C4-2B (cell line): ENCODE measurements at regions not wholly inside any gene's neighbourhood (a gene's known extent, or its start where the extent isn't known, plus 50 kb on each side); places are given as distances from the start of the nearest gene placed in this dataset.

Experiments
- H3K27ac ChIP-seq: fragments of 450-650 bp; 2 replicates; pipeline ENCODE4 v1.5.1; 2017
- ZFX ChIP-seq: fragments of 450-650 bp; IDR thresholded peaks from 2 replicates; pipeline ENCODE4 v1.6.1; 2017
- TF ChIP-seq, protein P1 (sequence below): fragments of 450-650 bp; conservative IDR thresholded peaks from 2 replicates; pipeline ENCODE4 v1.5.1; 2017; ENCODE audit warnings: mild to moderate bottlenecking

DNA sequence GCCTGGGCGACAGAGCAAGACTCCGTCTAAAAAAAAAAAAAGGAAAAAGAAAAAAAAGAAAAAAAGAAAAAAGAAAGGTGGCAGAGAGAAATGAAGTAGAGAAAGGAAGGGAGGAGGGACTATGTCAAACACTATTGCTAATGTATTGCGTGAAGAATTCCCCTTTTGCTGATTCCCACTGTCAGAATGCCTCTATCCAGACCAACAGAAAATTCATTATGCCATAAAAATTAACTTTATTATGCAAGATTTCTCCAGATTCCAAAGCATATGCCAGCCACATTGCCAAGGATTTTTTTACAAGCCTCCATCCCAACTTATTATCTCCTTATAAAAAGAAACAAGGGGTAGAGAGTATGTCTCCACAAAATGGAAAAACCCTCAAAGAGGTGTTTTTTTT, 209.3 kb downstream of the MTERF1 start:
- H3K27ac ChIP-seq: no peak overlapping the region
- TF ChIP-seq, protein P1, sequence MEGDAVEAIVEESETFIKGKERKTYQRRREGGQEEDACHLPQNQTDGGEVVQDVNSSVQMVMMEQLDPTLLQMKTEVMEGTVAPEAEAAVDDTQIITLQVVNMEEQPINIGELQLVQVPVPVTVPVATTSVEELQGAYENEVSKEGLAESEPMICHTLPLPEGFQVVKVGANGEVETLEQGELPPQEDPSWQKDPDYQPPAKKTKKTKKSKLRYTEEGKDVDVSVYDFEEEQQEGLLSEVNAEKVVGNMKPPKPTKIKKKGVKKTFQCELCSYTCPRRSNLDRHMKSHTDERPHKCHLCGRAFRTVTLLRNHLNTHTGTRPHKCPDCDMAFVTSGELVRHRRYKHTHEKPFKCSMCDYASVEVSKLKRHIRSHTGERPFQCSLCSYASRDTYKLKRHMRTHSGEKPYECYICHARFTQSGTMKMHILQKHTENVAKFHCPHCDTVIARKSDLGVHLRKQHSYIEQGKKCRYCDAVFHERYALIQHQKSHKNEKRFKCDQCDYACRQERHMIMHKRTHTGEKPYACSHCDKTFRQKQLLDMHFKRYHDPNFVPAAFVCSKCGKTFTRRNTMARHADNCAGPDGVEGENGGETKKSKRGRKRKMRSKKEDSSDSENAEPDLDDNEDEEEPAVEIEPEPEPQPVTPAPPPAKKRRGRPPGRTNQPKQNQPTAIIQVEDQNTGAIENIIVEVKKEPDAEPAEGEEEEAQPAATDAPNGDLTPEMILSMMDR: no peak
- no peak for TF ChIP-seq ZFX

DNA sequence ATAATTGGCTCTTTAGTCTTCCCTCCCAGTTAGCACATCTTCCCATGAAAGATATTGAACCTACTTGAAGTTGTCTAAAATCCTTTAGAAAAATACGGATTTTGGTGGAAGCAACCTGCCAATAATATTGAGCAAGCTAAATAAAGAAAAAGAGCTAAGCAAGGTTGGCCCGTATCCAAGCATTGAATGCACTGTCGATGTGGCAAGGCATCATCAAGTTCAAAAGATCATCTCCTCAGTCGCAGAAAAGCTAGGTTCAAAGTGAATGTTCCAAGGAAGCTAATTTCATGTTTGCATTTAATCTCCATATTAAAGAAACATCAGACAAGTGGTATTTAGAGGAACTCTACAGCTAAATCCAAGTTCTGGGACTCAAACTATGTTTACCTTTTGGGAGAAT, 206.0 kb downstream of the MTERF1 start:
- TF ChIP-seq, protein P1: no peak
- TF ChIP-seq ZFX: no peak
- H3K27ac ChIP-seq: no peak overlapping the region

DNA sequence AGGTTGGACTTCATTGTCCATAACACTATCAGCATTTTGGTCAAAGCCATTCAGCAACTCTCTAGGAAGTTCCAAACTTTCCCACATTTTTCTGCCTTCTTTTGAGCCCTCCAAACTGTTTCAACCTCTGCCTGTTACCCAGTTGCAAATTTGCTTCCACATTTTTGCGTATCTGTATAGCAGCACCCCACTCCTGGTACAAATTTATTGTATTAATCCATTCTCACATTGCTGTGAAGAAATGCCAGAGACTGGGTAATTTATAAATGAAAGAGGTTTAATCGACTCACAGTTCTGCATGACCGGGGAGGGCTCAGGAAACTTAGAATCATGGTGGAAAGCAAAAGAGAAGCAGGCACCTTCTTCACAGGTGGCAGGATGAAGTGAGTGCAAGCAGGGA, 198.8 kb downstream of the MTERF1 start:
- TF ChIP-seq, protein P1: no peak
- no peak for TF ChIP-seq ZFX
- H3K27ac ChIP-seq: no peak overlapping the region

DNA sequence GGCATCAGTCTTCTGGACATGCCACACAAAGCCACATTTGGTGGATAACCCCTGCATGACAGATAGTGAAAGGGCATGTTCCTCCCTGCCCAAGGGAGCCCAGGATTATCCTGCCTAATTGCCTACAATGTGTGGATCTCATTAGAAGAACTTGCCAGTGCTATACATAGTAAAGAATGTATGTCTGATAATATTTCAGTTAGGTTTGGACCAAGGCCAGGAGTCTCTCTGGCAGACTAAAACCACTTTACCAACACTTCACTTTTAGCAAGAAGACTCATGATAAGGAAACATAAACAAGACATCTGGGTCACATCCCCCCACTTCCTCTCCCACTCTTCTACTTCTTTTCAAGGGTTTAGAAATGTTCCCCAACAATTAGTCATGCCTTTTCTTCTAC, 196.7 kb downstream of the MTERF1 start:
- H3K27ac ChIP-seq: no peak overlapping the region
- TF ChIP-seq, protein P1: no peak

DNA sequence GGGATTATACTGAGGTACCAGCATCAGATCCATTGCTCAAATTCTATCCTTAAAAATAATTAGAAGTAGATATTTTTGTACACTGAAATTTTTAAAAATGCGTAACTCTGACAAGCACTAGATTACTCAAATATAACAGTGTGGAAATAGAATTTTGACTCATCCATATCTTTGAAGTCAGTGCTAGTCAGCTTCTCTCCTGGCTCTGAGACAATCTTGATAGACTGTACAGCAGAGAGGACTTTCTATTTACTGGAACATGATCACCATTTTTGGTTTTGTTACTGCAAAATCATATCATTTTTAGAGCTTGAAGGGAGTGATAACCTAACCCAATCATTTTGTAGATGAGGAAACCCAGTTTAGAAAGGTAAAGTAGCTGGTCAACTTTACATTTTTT, 195.0 kb downstream of the MTERF1 start:
- no peak overlapping the region for H3K27ac ChIP-seq
- TF ChIP-seq, protein P1: no peak
- TF ChIP-seq ZFX: no peak

DNA sequence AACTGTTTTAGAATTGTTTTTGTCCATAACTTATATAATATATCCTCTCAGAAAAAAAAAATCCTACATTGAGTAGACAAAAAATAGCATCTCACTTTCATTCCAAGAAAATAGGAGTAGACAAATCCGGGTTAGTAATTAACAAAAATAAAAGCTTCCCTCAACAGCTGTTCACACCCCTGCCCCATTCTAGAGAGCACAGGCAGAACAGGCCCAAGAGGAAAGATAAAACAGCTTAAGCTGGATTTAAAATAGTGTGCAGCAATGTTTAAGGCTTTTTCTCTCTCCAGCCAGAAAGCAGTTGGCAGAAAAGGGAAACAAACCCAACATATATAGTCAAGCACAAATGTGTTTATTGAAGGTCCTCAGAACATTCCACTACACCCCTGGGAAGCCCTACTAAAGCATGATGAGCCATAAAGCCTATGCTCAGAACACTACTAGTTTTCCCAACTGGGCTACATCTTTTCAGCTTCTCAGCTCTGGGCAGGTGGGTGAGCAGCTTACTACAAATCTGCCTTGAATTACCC, 189.9 kb downstream of the MTERF1 start:
- TF ChIP-seq, protein P1: no peak
- TF ChIP-seq ZFX: no peak
- no peak overlapping the region for H3K27ac ChIP-seq

DNA sequence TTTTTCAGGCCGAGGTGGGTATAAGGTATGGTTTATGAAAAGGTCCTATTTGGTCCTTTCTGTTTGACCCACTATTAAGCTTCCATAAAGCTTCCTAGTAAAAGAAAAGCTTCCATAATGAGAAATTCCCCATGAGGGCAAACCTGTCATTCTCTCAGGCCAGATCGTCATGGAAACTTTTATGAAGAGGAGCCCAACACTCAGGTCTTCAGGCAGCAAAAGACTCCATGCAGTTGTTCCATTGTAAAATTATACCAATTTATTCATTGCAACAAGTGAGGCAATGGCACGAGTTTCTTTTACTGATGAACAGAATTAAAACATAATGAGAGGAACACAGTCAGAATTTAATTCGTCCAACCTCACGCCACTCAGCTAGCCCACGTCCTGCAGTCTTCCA, 188.6 kb downstream of the MTERF1 start:
- H3K27ac ChIP-seq: no peak overlapping the region
- no peak for TF ChIP-seq ZFX
- TF ChIP-seq, protein P1: no peak
